SHP77 treated with DMSO at 0.1 percent for 48 hours (cell line): ENCODE measurements at regions not wholly inside any gene's neighbourhood (a gene's known extent, or its start where the extent isn't known, plus 50 kb on each side); places are given as distances from the start of the nearest gene placed in this dataset.

Experiments
- DNase-seq: peaks from one replicate; lab custom pipeline; 2025; lab: John Stamatoyannopoulos, UW

- DNase-seq, result no peak
Measured at GRCh38 chr5:129821477-129822131, 73.7 kb downstream of the MINAR2 start.

- no peak for DNase-seq
Measured at GRCh38 chr5:129830288-129830687, 74.0 kb upstream of the CHSY3 start.

DNA sequence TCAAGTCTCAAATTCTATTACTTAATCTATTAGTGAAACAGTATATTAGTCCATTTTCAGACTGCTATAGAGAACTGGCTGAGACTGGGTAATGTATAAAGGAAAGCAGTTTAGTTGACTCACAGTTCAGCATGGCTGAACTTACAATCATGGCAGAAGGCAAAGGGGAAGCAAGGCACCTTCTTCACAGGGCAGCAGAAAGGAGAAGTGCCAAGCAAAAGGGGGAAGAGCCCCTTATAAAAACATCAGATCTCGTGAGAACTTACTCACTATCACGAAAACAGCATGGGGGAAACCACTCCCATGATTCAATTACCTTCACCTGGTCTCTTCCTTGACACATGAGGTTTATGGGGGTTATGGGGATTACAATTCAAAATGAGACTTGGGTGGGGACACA, 67.9 kb upstream of the CHSY3 start:
- DNase-seq, result no peak

DNA sequence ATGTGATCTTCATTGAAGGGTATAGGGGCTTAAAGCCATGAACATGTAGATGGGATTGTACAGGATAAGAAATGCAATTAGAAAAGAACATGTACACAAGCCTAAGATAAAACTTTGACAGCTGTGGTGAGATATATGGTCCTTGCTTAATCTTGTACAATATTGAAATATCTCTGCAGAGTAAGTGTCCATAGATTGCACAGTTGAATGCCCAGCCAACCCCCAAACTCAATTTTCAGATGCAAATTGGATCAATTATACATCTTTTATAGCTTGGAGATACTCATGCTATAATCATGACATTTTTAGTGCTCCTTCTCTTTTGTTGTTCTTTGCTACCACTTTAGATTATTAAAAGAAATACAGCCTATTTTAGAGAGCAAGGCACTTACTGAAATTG, 59.5 kb upstream of the CHSY3 start:
- DNase-seq, result no peak

- DNase-seq, result peak; percentile 72
Measured at GRCh38 chr5:129852747-129853352, 51.4 kb upstream of the CHSY3 start.

DNA sequence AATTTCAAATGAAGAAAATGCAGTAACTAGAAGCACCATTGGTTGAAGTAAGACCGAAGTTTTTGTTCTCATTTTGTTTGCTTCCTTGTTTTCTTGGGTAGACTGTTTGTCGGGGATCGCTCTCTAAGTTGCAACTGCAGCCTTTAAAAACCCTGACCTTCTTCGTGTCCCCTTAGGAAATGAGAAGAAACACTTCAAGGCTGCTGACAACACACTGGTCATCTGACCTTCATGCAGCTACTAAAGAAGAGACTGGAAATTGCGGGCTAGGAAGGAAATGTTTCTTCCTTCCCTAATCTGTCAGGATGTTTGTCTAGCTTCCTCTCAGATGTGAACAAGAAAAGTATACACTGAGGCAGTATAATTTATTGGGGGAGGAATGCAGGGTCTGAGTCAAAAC, 50.7 kb upstream of the CHSY3 start:
- DNase-seq, result no peak
